Breast epithelium (tissue), 3 donors: ENCODE measurements at regions not wholly inside any gene's neighbourhood (a gene's known extent, or its start where the extent isn't known, plus 50 kb on each side); places are given as distances from the start of the nearest gene placed in this dataset.

Experiments
- CTCF ChIP-seq, 3 donors: fragments of 450-650 bp; IDR thresholded peaks; one replicate each; pipeline ENCODE4 v1.5.1; 2016 to 2017; ENCODE audit warnings: antibody characterized with exemption in 3 of 3, mild to moderate bottlenecking in 3 of 3, moderate library complexity in 3 of 3
- POLR2A ChIP-seq: fragments of 450-650 bp; IDR thresholded peaks from one replicate; pipeline ENCODE4 v1.6.1; 2016; ENCODE audit warnings: antibody characterized with exemption, mild to moderate bottlenecking, moderate library complexity
- POLR2AphosphoS5 ChIP-seq, 3 donors: sonication (generic); formaldehyde crosslinking; IDR thresholded peaks; one replicate each; pipeline ENCODE4 v1.6.1; 2017; ENCODE audit warnings: antibody characterized with exemption in 3 of 3

- TF ChIP-seq POLR2A (no peak), CTCF (IDR thresholded peaks at IDR 0.05) (no peak), POLR2AphosphoS5 (IDR thresholded peaks at IDR 0.05) (no peak)
Observed at GRCh38 chr4:159444678-159445077, 341.8 kb downstream of the RAPGEF2 start.
